ENCODE measurements at regions not wholly inside any gene's neighbourhood (a gene's known extent, or its start where the extent isn't known, plus 50 kb on each side); places are given as distances from the start of the nearest gene placed in this dataset.

- Histone ChIP-seq H3K4me3 (no peak overlapping the region), H3K27ac (no peak overlapping the region), H3K4me1 (no peaks in the 10 kb centered on the region), H3K27me3 (no peaks in the 10 kb centered on the region), H3K36me3 (no peaks in the 10 kb centered on the region), H3K9me3 (no peaks in the 10 kb centered on the region)
- TF ChIP-seq CTCF (IDR thresholded peaks at IDR 0.05): no peak
- no peak for DNase-seq (ENCODE audit: low spot score)
Measured at GRCh38 chr11:95305705-95306104, 74.7 kb upstream of the SESN3 start.

GRCh38 chr11:95304777-95305176, 73.8 kb upstream of the SESN3 start:
- no peak for TF ChIP-seq CTCF (IDR thresholded peaks at IDR 0.05)
- Histone ChIP-seq H3K4me1 (no peaks in the 10 kb centered on the region), H3K27me3 (no peaks in the 10 kb centered on the region), H3K27ac (no peak overlapping the region), H3K36me3 (no peaks in the 10 kb centered on the region), H3K4me3 (no peak overlapping the region), H3K9me3 (no peaks in the 10 kb centered on the region)
- no peak for DNase-seq (ENCODE audit: low spot score)

- H3K27ac ChIP-seq: no peak overlapping the region
- no peak overlapping the region for H3K4me3 ChIP-seq
- no peaks in the 10 kb centered on the region for H3K36me3 ChIP-seq
- H3K4me1 ChIP-seq: no peaks in the 10 kb centered on the region
- H3K9me3 ChIP-seq: no peaks in the 10 kb centered on the region
- TF ChIP-seq CTCF (IDR thresholded peaks at IDR 0.05): no peak
- no peaks in the 10 kb centered on the region for H3K27me3 ChIP-seq
- DNase-seq (ENCODE audit: low spot score): no peak
Measured at GRCh38 chr11:95302211-95302610, 71.2 kb upstream of the SESN3 start.

GRCh38 chr11:95301474-95301873, 70.5 kb upstream of the SESN3 start:
- Histone ChIP-seq H3K9me3 (no peaks in the 10 kb centered on the region), H3K4me1 (no peaks in the 10 kb centered on the region), H3K4me3 (no peak overlapping the region), H3K36me3 (no peaks in the 10 kb centered on the region), H3K27ac (no peak overlapping the region), H3K27me3 (no peaks in the 10 kb centered on the region)
- DNase-seq (ENCODE audit: low spot score): no peak
- TF ChIP-seq CTCF (IDR thresholded peaks at IDR 0.05): no peak

GRCh38 chr11:95299078-95299679, 68.2 kb upstream of the SESN3 start:
- H3K27ac ChIP-seq: no peak overlapping the region
- TF ChIP-seq CTCF (IDR thresholded peaks at IDR 0.05): no peak
- no peaks in the 10 kb centered on the region for H3K36me3 ChIP-seq
- no peaks in the 10 kb centered on the region for H3K9me3 ChIP-seq
- no peak for DNase-seq (ENCODE audit: low spot score)
- H3K4me3 ChIP-seq: no peak overlapping the region
- no peaks in the 10 kb centered on the region for H3K27me3 ChIP-seq
- no peaks in the 10 kb centered on the region for H3K4me1 ChIP-seq
